Gastroesophageal sphincter (tissue), 3 donors: ENCODE measurements at regions not wholly inside any gene's neighbourhood (a gene's known extent, or its start where the extent isn't known, plus 50 kb on each side); places are given as distances from the start of the nearest gene placed in this dataset.

Experiments used
- CTCF ChIP-seq, 4 experiments: fragments of 200-600 bp in 2 of 4; fragments of 450-650 bp in 2 of 4; sonication (generic) in 1 of 4; IDR thresholded peaks; one replicate each; pipeline ENCODE4 v1.5.1; 2017 to 2019; ENCODE audit warnings: antibody characterized with exemption in 4 of 4, mild to moderate bottlenecking in 2 of 4, moderate library complexity in 2 of 4
- POLR2A ChIP-seq, 2 donors: fragments of 450-650 bp; IDR thresholded peaks; one replicate each; pipeline ENCODE4 v1.6.1; 2017; ENCODE audit warnings: antibody characterized with exemption in 2 of 2, mild to moderate bottlenecking in 2 of 2, moderate library complexity in 1 of 2
- POLR2AphosphoS5 ChIP-seq: sonication (generic); formaldehyde crosslinking; IDR thresholded peaks from one replicate; pipeline ENCODE4 v1.6.1; 2017; ENCODE audit warnings: antibody characterized with exemption

GRCh38 chr10:47107007-47107747 lies 192.8 kb upstream of the GDF10 start:
- TF ChIP-seq POLR2A (IDR thresholded peaks at IDR 0.05) (no peak), CTCF (IDR thresholded peaks at IDR 0.05) (no peak), POLR2AphosphoS5 (no peak)
